GM23338 (cell line): ENCODE measurements at regions not wholly inside any gene's neighbourhood (a gene's known extent, or its start where the extent isn't known, plus 50 kb on each side); places are given as distances from the start of the nearest gene placed in this dataset.

Experiments
- ATAC-seq: fragments of 200-7000 bp; cut with Tn5 transposase; 3 replicates; pipeline ENCODE4 v1.9.1; 2020
- DNase-seq: peaks from one replicate; pipeline ENCODE4 v3.0.0-alpha.2; 2015; ENCODE audit warnings: low spot score
- H2AFZ ChIP-seq: fragments of 200-600 bp; sonication (generic); 2 replicates; pipeline ENCODE4 v1.8.0; 2016; ENCODE audit warnings: antibody characterized with exemption, mild to moderate bottlenecking, moderate library complexity
- H3F3A ChIP-seq: fragments of 200-600 bp; sonication (generic); replicated peaks from 2 replicates; pipeline ENCODE4 v1.8.0; 2017; ENCODE audit warnings: antibody characterized with exemption, mixed run types, low read depth
- H3K27ac ChIP-seq: fragments of 200-600 bp; sonication (generic); 2 replicates; pipeline ENCODE4 v1.6.1; 2016; ENCODE audit warnings: low read depth
- H3K27me3 ChIP-seq: fragments of 200-600 bp; sonication (generic); 2 replicates; pipeline ENCODE4 v1.8.0; 2016; ENCODE audit warnings: mild to moderate bottlenecking, mixed run types, moderate library complexity; ENCODE audit not compliant: insufficient read depth
- H3K36me3 ChIP-seq: fragments of 200-600 bp; sonication (generic); 2 replicates; pipeline ENCODE4 v1.8.0; 2016; ENCODE audit warnings: mild to moderate bottlenecking; ENCODE audit not compliant: insufficient read depth
- H3K4me1 ChIP-seq: fragments of 200-600 bp; sonication (generic); 2 replicates; pipeline ENCODE4 v1.8.0; 2016; ENCODE audit warnings: mild to moderate bottlenecking, moderate library complexity; ENCODE audit not compliant: insufficient read depth
- H3K4me2 ChIP-seq: fragments of 200-600 bp; sonication (generic); 2 replicates; pipeline ENCODE4 v1.7.1; 2017; ENCODE audit warnings: mixed run types
- H3K4me3 ChIP-seq: fragments of 200-600 bp; sonication (generic); 2 replicates; pipeline ENCODE4 v1.6.1; 2016; ENCODE audit warnings: mixed run types
- H3K79me2 ChIP-seq: fragments of 200-600 bp; sonication (generic); replicated peaks from 2 replicates; pipeline ENCODE4 v1.8.0; 2017; ENCODE audit warnings: mild to moderate bottlenecking; ENCODE audit not compliant: insufficient read depth
- H3K9me2 ChIP-seq: fragments of 200-600 bp; sonication (generic); 2 replicates; pipeline ENCODE4 v1.8.0; 2017; ENCODE audit not compliant: insufficient read depth
- H4K20me1 ChIP-seq: fragments of 200-600 bp; sonication (generic); replicated peaks from 2 replicates; pipeline ENCODE4 v1.8.0; 2017; ENCODE audit warnings: mild to moderate bottlenecking; ENCODE audit not compliant: insufficient read depth
- H3K27ac Mint-ChIP-seq: 2 replicates; pipeline ENCODE4 v1.8.0; 2020; ENCODE audit warnings: inconsistent platforms, mild to moderate bottlenecking, moderate library complexity, mixed read lengths
- H3K27me3 Mint-ChIP-seq: 3 replicates; pipeline ENCODE4 v1.8.0; 2022; ENCODE audit warnings: low read depth, mild to moderate bottlenecking, moderate library complexity, mixed read lengths, inconsistent platforms; ENCODE audit not compliant: insufficient read depth, poor library complexity
- H3K36me3 Mint-ChIP-seq: 3 replicates; pipeline ENCODE4 v1.8.0; 2021; ENCODE audit warnings: low read depth, mild to moderate bottlenecking, inconsistent platforms, moderate library complexity, mixed read lengths
- H3K4me1 Mint-ChIP-seq: 3 replicates; pipeline ENCODE4 v1.8.0; 2020; ENCODE audit warnings: mild to moderate bottlenecking, inconsistent platforms, mixed read lengths
- H3K4me3 Mint-ChIP-seq: 3 replicates; pipeline ENCODE4 v1.8.0; 2021; ENCODE audit warnings: moderate library complexity, mild to moderate bottlenecking, inconsistent platforms, mixed read lengths
- H3K9me3 Mint-ChIP-seq: 3 replicates; pipeline ENCODE4 v1.8.0; 2020; ENCODE audit warnings: moderate library complexity, mild to moderate bottlenecking, inconsistent platforms, mixed read lengths
- CREB1 ChIP-seq: fragments of 250-450 bp; sonication (Bioruptor Pico); IDR thresholded peaks from 2 replicates; pipeline ENCODE4 v1.5.0; 2020; ENCODE audit warnings: low read depth, mild to moderate bottlenecking, moderate library complexity
- EZH2 ChIP-seq: fragments of 200-600 bp; sonication (generic); IDR thresholded peaks from one replicate; pipeline ENCODE4 v1.8.0; 2017; ENCODE audit warnings: antibody characterized with exemption, mild to moderate bottlenecking, low read depth; ENCODE audit not compliant: unreplicated experiment
- EZH2phosphoT487 ChIP-seq: fragments of 200-600 bp; sonication (generic); IDR thresholded peaks from one replicate; pipeline ENCODE4 v1.8.1; 2018; ENCODE audit warnings: antibody characterized with exemption; ENCODE audit not compliant: unreplicated experiment
- JUNB ChIP-seq: IDR thresholded peaks from one replicate; pipeline ENCODE4 v1.6.1; 2016; ENCODE audit warnings: antibody characterized with exemption; ENCODE audit not compliant: unreplicated experiment
- NANOG ChIP-seq: IDR thresholded peaks from 2 replicates; pipeline ENCODE4 v1.6.1; 2016; ENCODE audit warnings: antibody characterized with exemption, borderline replicate concordance
- POLR2AphosphoS5 ChIP-seq: IDR thresholded peaks from 2 replicates; pipeline ENCODE4 v1.6.1; 2016; ENCODE audit warnings: antibody characterized with exemption, low read depth
- ZNF331 ChIP-seq: fragments of 250-450 bp; sonication (Bioruptor Pico); IDR thresholded peaks from 2 replicates; pipeline ENCODE4 v1.5.0; 2020; ENCODE audit warnings: low read depth, mild to moderate bottlenecking, moderate library complexity
- TF ChIP-seq, protein P1 (sequence below): IDR thresholded peaks from one replicate; pipeline ENCODE4 v1.6.1; 2018; ENCODE audit warnings: antibody characterized with exemption; ENCODE audit not compliant: unreplicated experiment
- TF ChIP-seq, protein P2 (sequence below), 2 experiments: fragments of 200-600 bp in 1 of 2; sonication (generic) in 1 of 2; conservative IDR thresholded peaks; 2 replicates each; pipeline versions ENCODE4 v1.5.1 to v1.6.1; 2016 to 2017; ENCODE audit warnings: antibody characterized with exemption in 2 of 2, low read depth in 2 of 2, mild to moderate bottlenecking in 2 of 2, moderate library complexity in 1 of 2
- TF ChIP-seq, protein P3 (sequence below): IDR thresholded peaks from 2 replicates; pipeline ENCODE4 v1.6.1; 2016; ENCODE audit warnings: antibody characterized with exemption
- TF ChIP-seq, protein P4 (sequence below): fragments of 250-450 bp; sonication (Bioruptor Pico); IDR thresholded peaks from 2 replicates; pipeline ENCODE4 v1.5.0; 2020; ENCODE audit warnings: mild to moderate bottlenecking, moderate library complexity

DNA sequence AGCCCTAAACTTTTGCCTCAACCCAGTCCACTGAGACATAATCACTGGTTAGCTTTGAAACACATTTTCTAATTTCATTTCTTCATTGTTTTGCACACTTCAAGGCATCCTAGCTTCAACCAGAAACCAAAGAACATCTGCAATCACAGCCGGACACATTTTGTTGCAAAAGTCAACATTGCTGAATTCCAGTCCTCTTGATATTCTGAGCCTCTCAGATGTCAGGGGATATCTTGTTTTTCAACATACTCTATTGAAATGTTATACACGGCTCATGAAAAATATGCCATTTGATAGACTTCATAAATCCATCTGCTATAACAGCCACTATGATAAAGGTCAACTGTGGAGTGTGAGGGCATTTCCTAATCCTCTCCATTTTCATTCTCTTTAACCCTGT lies 241.6 kb upstream of the PUDP start:
- no peaks in the 10 kb centered on the region for H3K36me3 Mint-ChIP-seq
- no peaks in the 10 kb centered on the region for H3K36me3 ChIP-seq
- DNase-seq (no peak), ATAC-seq (no peak)
- no peaks in the 10 kb centered on the region for H3K9me2 ChIP-seq
- H3K4me1 ChIP-seq: no peaks in the 10 kb centered on the region
- H3K4me2 ChIP-seq: no peak overlapping the region
- no peaks in the 10 kb centered on the region for H3K27me3 ChIP-seq
- no peak overlapping the region for H3K4me3 ChIP-seq
- no peak overlapping the region for H3K4me3 Mint-ChIP-seq
- no peaks in the 10 kb centered on the region for H3F3A ChIP-seq
- peaks cover 4% of the 10 kb centered on the region for H3K27me3 Mint-ChIP-seq
- no peaks in the 10 kb centered on the region for H3K4me1 Mint-ChIP-seq
- H4K20me1 ChIP-seq: no peaks in the 10 kb centered on the region
- no peak overlapping the region for H3K27ac Mint-ChIP-seq
- TF ChIP-seq POLR2AphosphoS5 (no peak), CREB1 (no peak), NANOG (no peak)
- TF ChIP-seq, protein P1, sequence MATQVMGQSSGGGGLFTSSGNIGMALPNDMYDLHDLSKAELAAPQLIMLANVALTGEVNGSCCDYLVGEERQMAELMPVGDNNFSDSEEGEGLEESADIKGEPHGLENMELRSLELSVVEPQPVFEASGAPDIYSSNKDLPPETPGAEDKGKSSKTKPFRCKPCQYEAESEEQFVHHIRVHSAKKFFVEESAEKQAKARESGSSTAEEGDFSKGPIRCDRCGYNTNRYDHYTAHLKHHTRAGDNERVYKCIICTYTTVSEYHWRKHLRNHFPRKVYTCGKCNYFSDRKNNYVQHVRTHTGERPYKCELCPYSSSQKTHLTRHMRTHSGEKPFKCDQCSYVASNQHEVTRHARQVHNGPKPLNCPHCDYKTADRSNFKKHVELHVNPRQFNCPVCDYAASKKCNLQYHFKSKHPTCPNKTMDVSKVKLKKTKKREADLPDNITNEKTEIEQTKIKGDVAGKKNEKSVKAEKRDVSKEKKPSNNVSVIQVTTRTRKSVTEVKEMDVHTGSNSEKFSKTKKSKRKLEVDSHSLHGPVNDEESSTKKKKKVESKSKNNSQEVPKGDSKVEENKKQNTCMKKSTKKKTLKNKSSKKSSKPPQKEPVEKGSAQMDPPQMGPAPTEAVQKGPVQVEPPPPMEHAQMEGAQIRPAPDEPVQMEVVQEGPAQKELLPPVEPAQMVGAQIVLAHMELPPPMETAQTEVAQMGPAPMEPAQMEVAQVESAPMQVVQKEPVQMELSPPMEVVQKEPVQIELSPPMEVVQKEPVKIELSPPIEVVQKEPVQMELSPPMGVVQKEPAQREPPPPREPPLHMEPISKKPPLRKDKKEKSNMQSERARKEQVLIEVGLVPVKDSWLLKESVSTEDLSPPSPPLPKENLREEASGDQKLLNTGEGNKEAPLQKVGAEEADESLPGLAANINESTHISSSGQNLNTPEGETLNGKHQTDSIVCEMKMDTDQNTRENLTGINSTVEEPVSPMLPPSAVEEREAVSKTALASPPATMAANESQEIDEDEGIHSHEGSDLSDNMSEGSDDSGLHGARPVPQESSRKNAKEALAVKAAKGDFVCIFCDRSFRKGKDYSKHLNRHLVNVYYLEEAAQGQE: no peak
- no peaks in the 10 kb centered on the region; the same call in 2 of the 3 replicates for H3K9me3 Mint-ChIP-seq
- no peaks in the 10 kb centered on the region for H3K79me2 ChIP-seq
- no peak overlapping the region for H3K27ac ChIP-seq
- no peak overlapping the region for H2AFZ ChIP-seq

DNA sequence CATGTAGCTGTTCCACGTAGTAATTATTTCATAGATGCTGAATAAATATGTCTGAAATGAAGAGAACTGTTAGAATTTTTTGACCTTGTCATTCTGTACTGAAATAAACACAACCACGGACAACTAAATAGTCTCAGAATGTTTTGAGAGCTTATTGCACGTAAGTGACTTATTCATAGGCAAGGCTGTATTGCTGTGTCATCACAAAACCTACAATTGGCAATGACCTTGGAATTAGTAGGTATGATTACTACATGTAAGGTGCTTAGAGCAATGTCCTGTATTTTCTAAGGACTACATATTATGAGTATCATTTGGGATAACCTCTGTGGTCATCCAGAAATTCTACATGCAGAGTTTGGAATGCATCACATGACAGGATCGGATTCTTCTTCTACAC lies 237.2 kb upstream of the PUDP start:
- no peak overlapping the region for H3K27ac Mint-ChIP-seq
- no peak overlapping the region for H2AFZ ChIP-seq
- TF ChIP-seq EZH2: no peak
- no peak for TF ChIP-seq JUNB
- TF ChIP-seq, protein P2, sequence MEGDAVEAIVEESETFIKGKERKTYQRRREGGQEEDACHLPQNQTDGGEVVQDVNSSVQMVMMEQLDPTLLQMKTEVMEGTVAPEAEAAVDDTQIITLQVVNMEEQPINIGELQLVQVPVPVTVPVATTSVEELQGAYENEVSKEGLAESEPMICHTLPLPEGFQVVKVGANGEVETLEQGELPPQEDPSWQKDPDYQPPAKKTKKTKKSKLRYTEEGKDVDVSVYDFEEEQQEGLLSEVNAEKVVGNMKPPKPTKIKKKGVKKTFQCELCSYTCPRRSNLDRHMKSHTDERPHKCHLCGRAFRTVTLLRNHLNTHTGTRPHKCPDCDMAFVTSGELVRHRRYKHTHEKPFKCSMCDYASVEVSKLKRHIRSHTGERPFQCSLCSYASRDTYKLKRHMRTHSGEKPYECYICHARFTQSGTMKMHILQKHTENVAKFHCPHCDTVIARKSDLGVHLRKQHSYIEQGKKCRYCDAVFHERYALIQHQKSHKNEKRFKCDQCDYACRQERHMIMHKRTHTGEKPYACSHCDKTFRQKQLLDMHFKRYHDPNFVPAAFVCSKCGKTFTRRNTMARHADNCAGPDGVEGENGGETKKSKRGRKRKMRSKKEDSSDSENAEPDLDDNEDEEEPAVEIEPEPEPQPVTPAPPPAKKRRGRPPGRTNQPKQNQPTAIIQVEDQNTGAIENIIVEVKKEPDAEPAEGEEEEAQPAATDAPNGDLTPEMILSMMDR (conservative IDR thresholded peaks at IDR 0.05; ENCODE audit: low read depth in 2 of 2): no peak
- no peak for TF ChIP-seq NANOG
- no peak for TF ChIP-seq EZH2phosphoT487
- no peak for TF ChIP-seq ZNF331 (CRISPR knock-in tag)
- TF ChIP-seq, protein P3, sequence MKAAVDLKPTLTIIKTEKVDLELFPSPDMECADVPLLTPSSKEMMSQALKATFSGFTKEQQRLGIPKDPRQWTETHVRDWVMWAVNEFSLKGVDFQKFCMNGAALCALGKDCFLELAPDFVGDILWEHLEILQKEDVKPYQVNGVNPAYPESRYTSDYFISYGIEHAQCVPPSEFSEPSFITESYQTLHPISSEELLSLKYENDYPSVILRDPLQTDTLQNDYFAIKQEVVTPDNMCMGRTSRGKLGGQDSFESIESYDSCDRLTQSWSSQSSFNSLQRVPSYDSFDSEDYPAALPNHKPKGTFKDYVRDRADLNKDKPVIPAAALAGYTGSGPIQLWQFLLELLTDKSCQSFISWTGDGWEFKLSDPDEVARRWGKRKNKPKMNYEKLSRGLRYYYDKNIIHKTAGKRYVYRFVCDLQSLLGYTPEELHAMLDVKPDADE: no peak
- TF ChIP-seq, protein P4, sequence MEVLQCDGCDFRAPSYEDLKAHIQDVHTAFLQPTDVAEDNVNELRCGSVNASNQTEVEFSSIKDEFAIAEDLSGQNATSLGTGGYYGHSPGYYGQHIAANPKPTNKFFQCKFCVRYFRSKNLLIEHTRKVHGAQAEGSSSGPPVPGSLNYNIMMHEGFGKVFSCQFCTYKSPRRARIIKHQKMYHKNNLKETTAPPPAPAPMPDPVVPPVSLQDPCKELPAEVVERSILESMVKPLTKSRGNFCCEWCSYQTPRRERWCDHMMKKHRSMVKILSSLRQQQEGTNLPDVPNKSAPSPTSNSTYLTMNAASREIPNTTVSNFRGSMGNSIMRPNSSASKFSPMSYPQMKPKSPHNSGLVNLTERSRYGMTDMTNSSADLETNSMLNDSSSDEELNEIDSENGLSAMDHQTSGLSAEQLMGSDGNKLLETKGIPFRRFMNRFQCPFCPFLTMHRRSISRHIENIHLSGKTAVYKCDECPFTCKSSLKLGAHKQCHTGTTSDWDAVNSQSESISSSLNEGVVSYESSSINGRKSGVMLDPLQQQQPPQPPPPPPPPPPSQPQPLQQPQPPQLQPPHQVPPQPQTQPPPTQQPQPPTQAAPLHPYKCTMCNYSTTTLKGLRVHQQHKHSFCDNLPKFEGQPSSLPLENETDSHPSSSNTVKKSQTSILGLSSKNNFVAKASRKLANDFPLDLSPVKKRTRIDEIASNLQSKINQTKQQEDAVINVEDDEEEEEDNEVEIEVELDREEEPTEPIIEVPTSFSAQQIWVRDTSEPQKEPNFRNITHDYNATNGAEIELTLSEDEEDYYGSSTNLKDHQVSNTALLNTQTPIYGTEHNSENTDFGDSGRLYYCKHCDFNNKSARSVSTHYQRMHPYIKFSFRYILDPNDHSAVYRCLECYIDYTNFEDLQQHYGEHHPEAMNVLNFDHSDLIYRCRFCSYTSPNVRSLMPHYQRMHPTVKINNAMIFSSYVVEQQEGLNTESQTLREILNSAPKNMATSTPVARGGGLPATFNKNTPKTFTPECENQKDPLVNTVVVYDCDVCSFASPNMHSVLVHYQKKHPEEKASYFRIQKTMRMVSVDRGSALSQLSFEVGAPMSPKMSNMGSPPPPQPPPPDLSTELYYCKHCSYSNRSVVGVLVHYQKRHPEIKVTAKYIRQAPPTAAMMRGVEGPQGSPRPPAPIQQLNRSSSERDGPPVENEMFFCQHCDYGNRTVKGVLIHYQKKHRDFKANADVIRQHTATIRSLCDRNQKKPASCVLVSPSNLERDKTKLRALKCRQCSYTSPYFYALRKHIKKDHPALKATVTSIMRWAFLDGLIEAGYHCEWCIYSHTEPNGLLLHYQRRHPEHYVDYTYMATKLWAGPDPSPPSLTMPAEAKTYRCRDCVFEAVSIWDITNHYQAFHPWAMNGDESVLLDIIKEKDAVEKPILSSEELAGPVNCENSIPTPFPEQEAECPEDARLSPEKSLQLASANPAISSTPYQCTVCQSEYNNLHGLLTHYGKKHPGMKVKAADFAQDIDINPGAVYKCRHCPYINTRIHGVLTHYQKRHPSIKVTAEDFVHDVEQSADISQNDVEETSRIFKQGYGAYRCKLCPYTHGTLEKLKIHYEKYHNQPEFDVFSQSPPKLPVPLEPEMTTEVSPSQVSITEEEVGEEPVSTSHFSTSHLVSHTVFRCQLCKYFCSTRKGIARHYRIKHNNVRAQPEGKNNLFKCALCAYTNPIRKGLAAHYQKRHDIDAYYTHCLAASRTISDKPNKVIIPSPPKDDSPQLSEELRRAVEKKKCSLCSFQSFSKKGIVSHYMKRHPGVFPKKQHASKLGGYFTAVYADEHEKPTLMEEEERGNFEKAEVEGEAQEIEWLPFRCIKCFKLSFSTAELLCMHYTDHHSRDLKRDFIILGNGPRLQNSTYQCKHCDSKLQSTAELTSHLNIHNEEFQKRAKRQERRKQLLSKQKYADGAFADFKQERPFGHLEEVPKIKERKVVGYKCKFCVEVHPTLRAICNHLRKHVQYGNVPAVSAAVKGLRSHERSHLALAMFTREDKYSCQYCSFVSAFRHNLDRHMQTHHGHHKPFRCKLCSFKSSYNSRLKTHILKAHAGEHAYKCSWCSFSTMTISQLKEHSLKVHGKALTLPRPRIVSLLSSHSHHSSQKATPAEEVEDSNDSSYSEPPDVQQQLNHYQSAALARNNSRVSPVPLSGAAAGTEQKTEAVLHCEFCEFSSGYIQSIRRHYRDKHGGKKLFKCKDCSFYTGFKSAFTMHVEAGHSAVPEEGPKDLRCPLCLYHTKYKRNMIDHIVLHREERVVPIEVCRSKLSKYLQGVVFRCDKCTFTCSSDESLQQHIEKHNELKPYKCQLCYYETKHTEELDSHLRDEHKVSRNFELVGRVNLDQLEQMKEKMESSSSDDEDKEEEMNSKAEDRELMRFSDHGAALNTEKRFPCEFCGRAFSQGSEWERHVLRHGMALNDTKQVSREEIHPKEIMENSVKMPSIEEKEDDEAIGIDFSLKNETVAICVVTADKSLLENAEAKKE (CRISPR knock-in tag): no peak

More for the DNA sequence above, 237.2 kb upstream of the PUDP start:
- H3K4me1 ChIP-seq: no peaks in the 10 kb centered on the region
- H3K36me3 ChIP-seq: no peaks in the 10 kb centered on the region
- H3K27ac ChIP-seq: no peak overlapping the region
- H3K4me3 Mint-ChIP-seq: no peak overlapping the region
- H3K4me3 ChIP-seq: no peak overlapping the region
- peaks cover 4% of the 10 kb centered on the region for H3K27me3 Mint-ChIP-seq
- H3K9me3 Mint-ChIP-seq: no peaks in the 10 kb centered on the region
- H3K27me3 ChIP-seq: no peaks in the 10 kb centered on the region
- no peaks in the 10 kb centered on the region for H4K20me1 ChIP-seq
- no peaks in the 10 kb centered on the region for H3K9me2 ChIP-seq
- no peaks in the 10 kb centered on the region for H3K4me1 Mint-ChIP-seq
- no peak overlapping the region for H3K4me2 ChIP-seq
- H3K36me3 Mint-ChIP-seq: no peaks in the 10 kb centered on the region
- ATAC-seq: no peak
- H3F3A ChIP-seq: no peaks in the 10 kb centered on the region
- no peaks in the 10 kb centered on the region for H3K79me2 ChIP-seq
- DNase-seq: no peak
